Tibial nerve (tissue), 4 donors: ENCODE measurements at regions not wholly inside any gene's neighbourhood (a gene's known extent, or its start where the extent isn't known, plus 50 kb on each side); places are given as distances from the start of the nearest gene placed in this dataset.
"Not testable (repeated sequence)": the region's sequence is repeated elsewhere in the genome, so short reads cannot be mapped to it uniquely, and the experiment has no call there.

Experiments used
- DNase-seq, 2 donors: peaks; one replicate each; pipeline ENCODE4 v3.0.0-alpha.2; 2019; ENCODE audit warnings: low spot score in 2 of 2
- H3K27ac ChIP-seq, 4 donors: fragments of 200-600 bp; sonication (generic) in 3 of 4; one replicate each; pipeline ENCODE4 v1.5.1; 2017 to 2019; ENCODE audit warnings: mild to moderate bottlenecking in 1 of 4
- H3K27me3 ChIP-seq, 2 donors: fragments of 200-600 bp; sonication (generic) in 1 of 2; one replicate each; pipeline versions ENCODE4 v1.5.1 to v1.6.0; 2017 to 2019
- H3K36me3 ChIP-seq, 3 donors: fragments of 200-600 bp; sonication (generic); one replicate each; pipeline ENCODE4 v1.5.1; 2018 to 2019
- H3K4me1 ChIP-seq, 4 donors: fragments of 200-600 bp; sonication (generic) in 3 of 4; one replicate each; pipeline ENCODE4 v1.5.1; 2017 to 2019
- H3K4me3 ChIP-seq, 4 donors: fragments of 200-600 bp; sonication (generic) in 3 of 4; one replicate each; pipeline ENCODE4 v1.5.1; 2017 to 2019; ENCODE audit warnings: mild to moderate bottlenecking in 1 of 4, moderate library complexity in 1 of 4
- H3K9me3 ChIP-seq, 4 donors: fragments of 200-600 bp; sonication (generic) in 3 of 4; one replicate each; pipeline ENCODE4 v1.5.1; 2017 to 2019
- CTCF ChIP-seq, 5 experiments: fragments of 200-600 bp in 3 of 5; fragments of 450-650 bp in 2 of 5; sonication (generic) in 3 of 5; IDR thresholded peaks; one replicate each; pipeline ENCODE4 v1.5.1; 2016 to 2019; ENCODE audit warnings: antibody characterized with exemption in 5 of 5, mild to moderate bottlenecking in 3 of 5, moderate library complexity in 2 of 5
- EP300 ChIP-seq, 2 donors: sonication (generic); formaldehyde crosslinking; IDR thresholded peaks; one replicate each; pipeline ENCODE4 v1.6.1; 2017; ENCODE audit warnings: antibody characterized with exemption in 2 of 2, mild to moderate bottlenecking in 1 of 2
- POLR2A ChIP-seq, 2 donors: fragments of 450-650 bp; IDR thresholded peaks; one replicate each; pipeline ENCODE4 v1.6.1; 2017; ENCODE audit warnings: antibody characterized with exemption in 2 of 2, mild to moderate bottlenecking in 2 of 2, moderate library complexity in 2 of 2
- WGBS, 2 donors: methylation state at CpG; one replicate each; pipeline ENCODE4 v1.1.5; 2018; 5-methylcytosine and 5-hydroxymethylcytosine counted together

- TF ChIP-seq POLR2A (IDR thresholded peaks at IDR 0.05) (no peak), CTCF (IDR thresholded peaks at IDR 0.05) (no peak), EP300 (IDR thresholded peaks at IDR 0.05) (no peak)
- H3K4me3 ChIP-seq = no peak overlapping the region
- WGBS, 2 donors = 95% methylated on average over 1 of the region's 1 CpG
- no peaks in the 10 kb centered on the region for H3K27me3 ChIP-seq
- no peaks in the 10 kb centered on the region for H3K9me3 ChIP-seq
- H3K4me1 ChIP-seq = no peaks in the 10 kb centered on the region
- no peaks in the 10 kb centered on the region for H3K36me3 ChIP-seq
- DNase-seq = no peak
- no peak overlapping the region for H3K27ac ChIP-seq
Measured at GRCh38 chr3:99298661-99299060, 339.7 kb upstream of the COL8A1 start.

GRCh38 chr3:99295836-99296235 is 342.6 kb upstream of the COL8A1 start:
- TF ChIP-seq POLR2A (IDR thresholded peaks at IDR 0.05) (no peak), EP300 (IDR thresholded peaks at IDR 0.05) (no peak), CTCF (IDR thresholded peaks at IDR 0.05) (no peak)
- Histone ChIP-seq H3K4me1 (no peaks in the 10 kb centered on the region), H3K27ac (no peak overlapping the region), H3K36me3 (no peaks in the 10 kb centered on the region), H3K9me3 (no peaks in the 10 kb centered on the region), H3K27me3 (no peaks in the 10 kb centered on the region), H3K4me3 (no peak overlapping the region)
- DNase-seq = no peak
- 83 to 91% methylated on average over 1 of the region's 1 CpG for WGBS, 2 donors

- not testable (repeated sequence) for H3K9me3 ChIP-seq, H3K27me3 ChIP-seq, H3K36me3 ChIP-seq, H3K4me3 ChIP-seq, DNase-seq, H3K4me1 ChIP-seq, H3K27ac ChIP-seq
- 11 to 22% methylated on average over 7 to 8 of the region's 8 CpGs for WGBS, 2 donors
Measured at GRCh38 chr3:99294092-99294491, 344.3 kb upstream of the COL8A1 start.

GRCh38 chr3:99287876-99288275 is 350.5 kb upstream of the COL8A1 start:
- no peak for DNase-seq
- TF ChIP-seq CTCF (IDR thresholded peaks at IDR 0.05) = no peak
- no peak for TF ChIP-seq EP300 (IDR thresholded peaks at IDR 0.05)
- TF ChIP-seq POLR2A (IDR thresholded peaks at IDR 0.05) = no peak
- H3K4me1 ChIP-seq = no peaks in the 10 kb centered on the region
- 36 to 75% methylated on average over 2 of the region's 2 CpGs for WGBS, 2 donors
- H3K27me3 ChIP-seq = no peaks in the 10 kb centered on the region
- H3K9me3 ChIP-seq = no peaks in the 10 kb centered on the region
- no peaks in the 10 kb centered on the region for H3K36me3 ChIP-seq
- no peak overlapping the region for H3K4me3 ChIP-seq
- H3K27ac ChIP-seq = no peak overlapping the region

- DNase-seq = no peak
- Histone ChIP-seq H3K27ac (no peak overlapping the region), H3K9me3 (no peaks in the 10 kb centered on the region), H3K36me3 (no peaks in the 10 kb centered on the region), H3K4me3 (no peak overlapping the region), H3K27me3 (no peaks in the 10 kb centered on the region), H3K4me1 (no peaks in the 10 kb centered on the region)
- TF ChIP-seq EP300 (IDR thresholded peaks at IDR 0.05) (no peak), CTCF (IDR thresholded peaks at IDR 0.05) (no peak), POLR2A (IDR thresholded peaks at IDR 0.05) (no peak)
Measured at GRCh38 chr3:99286266-99286845, 352.0 kb upstream of the COL8A1 start.
